NCI-H526 (cell line): ENCODE measurements at regions not wholly inside any gene's neighbourhood (a gene's known extent, or its start where the extent isn't known, plus 50 kb on each side); places are given as distances from the start of the nearest gene placed in this dataset.

ENCODE experiments used
- DNase-seq, 2 experiments: peaks; one replicate each; lab custom pipeline; 2025; lab: John Stamatoyannopoulos, UW

DNA sequence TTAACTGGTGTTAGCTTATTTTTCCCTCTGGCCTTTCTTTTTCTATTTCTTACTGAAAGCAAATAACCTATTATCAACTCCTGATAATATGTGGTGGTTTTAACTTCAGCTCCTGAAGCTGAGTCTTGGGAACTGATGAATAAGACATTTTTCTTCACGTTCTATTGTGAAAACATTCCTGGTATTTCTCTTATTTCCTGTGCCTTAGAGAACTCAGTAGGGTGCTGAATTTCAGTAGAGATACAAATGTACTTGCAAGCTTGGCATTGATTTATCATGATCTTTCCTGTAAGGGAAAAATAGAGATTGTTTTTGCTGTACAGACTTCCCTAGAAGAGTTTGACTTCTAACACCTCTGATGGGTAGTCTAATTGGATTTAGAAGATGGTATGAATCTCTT lies 52.8 kb upstream of the DCC start:
- DNase-seq: no peak

- peak in 1 of 2 experiments; percentile 41 for DNase-seq
These were observed 51.5 kb upstream of the DCC start for GRCh38 chr18:52288403-52289004.

DNA sequence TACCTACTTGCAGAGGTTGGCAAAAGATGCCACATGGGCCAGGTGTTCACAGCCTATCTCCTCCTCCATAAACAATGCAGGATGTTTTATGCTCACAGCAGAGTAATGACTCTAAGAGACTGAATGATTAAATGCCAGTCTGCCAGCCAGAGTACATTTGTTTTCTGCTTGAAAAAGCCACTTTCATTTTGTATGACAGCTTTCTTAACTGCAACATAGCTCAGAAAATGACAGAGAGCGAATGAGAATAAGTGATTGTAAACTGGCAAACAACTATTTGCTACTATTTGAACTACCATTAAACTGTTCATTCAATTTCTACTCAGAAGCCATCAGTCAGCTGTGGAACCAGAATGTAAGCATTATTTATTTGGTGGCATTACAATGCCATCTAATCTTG lies 50.6 kb upstream of the DCC start:
- no peak for DNase-seq
